Neural progenitor cell (in vitro differentiated cells): ENCODE measurements at regions not wholly inside any gene's neighbourhood (a gene's known extent, or its start where the extent isn't known, plus 50 kb on each side); places are given as distances from the start of the nearest gene placed in this dataset.

Source experiments
- DNase-seq: peaks from one replicate; pipeline ENCODE4 v3.0.0-alpha.2; 2016; ENCODE audit warnings: low spot score
- H2AFZ ChIP-seq: fragments of 200-600 bp; sonication (generic); replicated peaks from 2 replicates; pipeline ENCODE4 v1.6.1; 2016; ENCODE audit warnings: antibody characterized with exemption
- H3F3A ChIP-seq: fragments of 200-600 bp; sonication (generic); 2 replicates; pipeline ENCODE4 v1.6.1; 2016; ENCODE audit warnings: antibody characterized with exemption, low read depth
- H3K27ac ChIP-seq: fragments of 200-600 bp; sonication (generic); 2 replicates; pipeline ENCODE4 v1.5.1; 2016; ENCODE audit warnings: mild to moderate bottlenecking
- H3K27me3 ChIP-seq: fragments of 200-600 bp; sonication (generic); 2 replicates; pipeline ENCODE4 v1.6.1; 2016; ENCODE audit warnings: mild to moderate bottlenecking, moderate library complexity
- H3K36me3 ChIP-seq: fragments of 200-600 bp; sonication (generic); 2 replicates; pipeline ENCODE4 v1.5.1; 2016
- H3K4me1 ChIP-seq: fragments of 200-600 bp; sonication (generic); 2 replicates; pipeline ENCODE4 v1.6.1; 2016; ENCODE audit warnings: mixed run types
- H3K4me2 ChIP-seq: fragments of 200-600 bp; sonication (generic); 2 replicates; pipeline ENCODE4 v1.6.1; 2016
- H3K4me3 ChIP-seq: fragments of 200-600 bp; sonication (generic); 2 replicates; pipeline ENCODE4 v1.5.1; 2016
- H3K79me2 ChIP-seq: fragments of 200-600 bp; sonication (generic); 2 replicates; pipeline ENCODE4 v1.6.1; 2016; ENCODE audit warnings: low read depth
- H3K9ac ChIP-seq: fragments of 200-600 bp; sonication (generic); 2 replicates; pipeline ENCODE4 v1.6.1; 2016
- H3K9me3 ChIP-seq: fragments of 200-600 bp; sonication (generic); 2 replicates; pipeline ENCODE4 v1.5.1; 2016; ENCODE audit warnings: low read depth
- H4K20me1 ChIP-seq: fragments of 200-600 bp; sonication (generic); 2 replicates; pipeline ENCODE4 v1.6.1; 2016; ENCODE audit warnings: low read depth
- H3K27ac Mint-ChIP-seq: 3 replicates; pipeline ENCODE4 v1.8.0; 2021; ENCODE audit warnings: mixed read lengths
- H3K27me3 Mint-ChIP-seq: 2 replicates; pipeline ENCODE4 v1.8.0; 2022; ENCODE audit warnings: low read depth, mild to moderate bottlenecking, inconsistent platforms, moderate library complexity, mixed read lengths; ENCODE audit not compliant: insufficient read depth
- H3K36me3 Mint-ChIP-seq: 3 replicates; pipeline ENCODE4 v1.8.0; 2021; ENCODE audit warnings: mixed read lengths
- H3K4me1 Mint-ChIP-seq: 3 replicates; pipeline ENCODE4 v1.8.0; 2021; ENCODE audit warnings: mixed read lengths
- H3K4me3 Mint-ChIP-seq: 3 replicates; pipeline ENCODE4 v1.8.0; 2021; ENCODE audit warnings: mild to moderate bottlenecking, moderate library complexity, mixed read lengths
- H3K9me3 Mint-ChIP-seq: 3 replicates; pipeline ENCODE4 v1.8.0; 2020; ENCODE audit warnings: mixed read lengths
- EZH2 ChIP-seq: fragments of 200-600 bp; sonication (generic); IDR thresholded peaks from 2 replicates; pipeline ENCODE4 v1.6.1; 2017; ENCODE audit warnings: antibody characterized with exemption, mild to moderate bottlenecking, moderate library complexity
- EZH2phosphoT487 ChIP-seq: fragments of 200-600 bp; sonication (generic); IDR thresholded peaks from 2 replicates; pipeline ENCODE4 v1.6.1; 2017; ENCODE audit warnings: antibody characterized with exemption
- TF ChIP-seq, protein P1 (sequence below): fragments of 200-600 bp; sonication (generic); IDR thresholded peaks from 2 replicates; pipeline ENCODE4 v1.5.1; 2017; ENCODE audit warnings: antibody characterized with exemption, mild to moderate bottlenecking

DNA sequence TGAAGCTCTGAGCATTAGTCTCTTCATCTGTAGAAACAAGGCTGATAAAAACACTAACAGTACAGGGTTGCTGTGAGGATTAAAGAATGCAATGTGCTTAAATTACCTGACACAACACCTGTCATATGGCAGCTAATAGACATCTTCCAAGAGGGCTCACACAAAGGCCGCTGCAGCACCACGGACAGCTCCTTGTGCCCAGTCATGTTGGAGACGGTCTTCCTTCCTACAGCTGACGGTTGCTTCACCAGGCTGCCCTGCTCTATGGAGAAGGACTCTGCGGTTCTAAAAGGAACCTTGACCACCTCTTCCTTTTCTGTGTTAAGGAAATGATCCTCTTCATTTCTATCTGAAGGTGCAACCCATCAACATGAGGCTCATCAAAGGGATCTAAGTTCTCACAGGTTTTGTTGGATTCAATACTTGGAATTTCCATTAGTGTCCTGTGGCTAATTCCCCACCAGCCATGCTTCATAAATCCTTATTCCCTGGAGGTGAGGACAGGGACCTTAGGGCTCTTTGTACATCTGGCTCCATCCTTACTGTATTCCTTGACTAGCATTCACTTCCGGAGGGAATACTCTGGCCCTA, 138.9 kb upstream of the CES5A start:
- Histone ChIP-seq H3K9me3 (no peaks in the 10 kb centered on the region), H3K27me3 (peaks cover 20% of the 10 kb centered on the region), H3K4me1 (no peaks in the 10 kb centered on the region), H3K4me2 (no peak overlapping the region), H3F3A (no peaks in the 10 kb centered on the region), H3K27ac (no peak overlapping the region), H3K4me3 (no peak overlapping the region), H3K9ac (no peak overlapping the region), H3K36me3 (no peaks in the 10 kb centered on the region), H3K79me2 (no peaks in the 10 kb centered on the region), H2AFZ (no peak overlapping the region), H4K20me1 (peaks cover 8% of the 10 kb centered on the region)
- Mint-ChIP-seq H3K4me1 (no peaks in the 10 kb centered on the region), H3K36me3 (no peaks in the 10 kb centered on the region), H3K9me3 (no peaks in the 10 kb centered on the region), H3K27ac (no peak overlapping the region), H3K4me3 (no peak overlapping the region), H3K27me3 (peaks cover 10% of the 10 kb centered on the region)
- TF ChIP-seq, protein P1, sequence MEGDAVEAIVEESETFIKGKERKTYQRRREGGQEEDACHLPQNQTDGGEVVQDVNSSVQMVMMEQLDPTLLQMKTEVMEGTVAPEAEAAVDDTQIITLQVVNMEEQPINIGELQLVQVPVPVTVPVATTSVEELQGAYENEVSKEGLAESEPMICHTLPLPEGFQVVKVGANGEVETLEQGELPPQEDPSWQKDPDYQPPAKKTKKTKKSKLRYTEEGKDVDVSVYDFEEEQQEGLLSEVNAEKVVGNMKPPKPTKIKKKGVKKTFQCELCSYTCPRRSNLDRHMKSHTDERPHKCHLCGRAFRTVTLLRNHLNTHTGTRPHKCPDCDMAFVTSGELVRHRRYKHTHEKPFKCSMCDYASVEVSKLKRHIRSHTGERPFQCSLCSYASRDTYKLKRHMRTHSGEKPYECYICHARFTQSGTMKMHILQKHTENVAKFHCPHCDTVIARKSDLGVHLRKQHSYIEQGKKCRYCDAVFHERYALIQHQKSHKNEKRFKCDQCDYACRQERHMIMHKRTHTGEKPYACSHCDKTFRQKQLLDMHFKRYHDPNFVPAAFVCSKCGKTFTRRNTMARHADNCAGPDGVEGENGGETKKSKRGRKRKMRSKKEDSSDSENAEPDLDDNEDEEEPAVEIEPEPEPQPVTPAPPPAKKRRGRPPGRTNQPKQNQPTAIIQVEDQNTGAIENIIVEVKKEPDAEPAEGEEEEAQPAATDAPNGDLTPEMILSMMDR: no peak
- TF ChIP-seq EZH2 (no peak), EZH2phosphoT487 (no peak)
- peak; percentile 89 for DNase-seq

DNA sequence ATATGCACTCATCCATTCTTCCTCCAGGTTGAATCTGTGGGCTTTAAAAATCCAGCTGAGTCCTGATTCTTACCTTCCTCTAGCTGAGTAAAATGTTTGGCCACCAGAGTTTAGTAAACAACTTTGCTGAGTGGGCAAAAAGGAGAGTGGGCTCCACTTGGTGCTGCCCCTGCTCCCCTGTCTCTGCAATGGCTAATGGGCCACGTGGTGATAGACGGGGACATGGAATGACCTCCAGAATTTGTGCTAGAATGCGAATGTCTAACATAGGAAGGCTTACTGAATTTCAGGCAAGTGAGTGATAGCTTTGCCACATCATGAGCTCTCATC, 137.3 kb upstream of the CES5A start:
- no peak overlapping the region for H3K4me3 ChIP-seq
- Mint-ChIP-seq H3K27me3 (peaks cover 11% of the 10 kb centered on the region), H3K9me3 (no peaks in the 10 kb centered on the region), H3K4me1 (no peaks in the 10 kb centered on the region), H3K27ac (no peak overlapping the region), H3K36me3 (no peaks in the 10 kb centered on the region), H3K4me3 (no peak overlapping the region)
- H3K27me3 ChIP-seq: peaks cover 20% of the 10 kb centered on the region
- TF ChIP-seq, protein P1: no peak
- no peak for TF ChIP-seq EZH2phosphoT487
- no peak for TF ChIP-seq EZH2
- no peaks in the 10 kb centered on the region for H3K79me2 ChIP-seq
- DNase-seq: no peak
- H3K9me3 ChIP-seq: no peaks in the 10 kb centered on the region
- no peaks in the 10 kb centered on the region for H3K4me1 ChIP-seq
- H3K4me2 ChIP-seq: no peak overlapping the region
- H3F3A ChIP-seq: no peaks in the 10 kb centered on the region
- peaks cover 8% of the 10 kb centered on the region for H4K20me1 ChIP-seq
- H3K27ac ChIP-seq: no peak overlapping the region
- no peak overlapping the region for H2AFZ ChIP-seq
- H3K36me3 ChIP-seq: no peaks in the 10 kb centered on the region
- H3K9ac ChIP-seq: no peak overlapping the region

DNA sequence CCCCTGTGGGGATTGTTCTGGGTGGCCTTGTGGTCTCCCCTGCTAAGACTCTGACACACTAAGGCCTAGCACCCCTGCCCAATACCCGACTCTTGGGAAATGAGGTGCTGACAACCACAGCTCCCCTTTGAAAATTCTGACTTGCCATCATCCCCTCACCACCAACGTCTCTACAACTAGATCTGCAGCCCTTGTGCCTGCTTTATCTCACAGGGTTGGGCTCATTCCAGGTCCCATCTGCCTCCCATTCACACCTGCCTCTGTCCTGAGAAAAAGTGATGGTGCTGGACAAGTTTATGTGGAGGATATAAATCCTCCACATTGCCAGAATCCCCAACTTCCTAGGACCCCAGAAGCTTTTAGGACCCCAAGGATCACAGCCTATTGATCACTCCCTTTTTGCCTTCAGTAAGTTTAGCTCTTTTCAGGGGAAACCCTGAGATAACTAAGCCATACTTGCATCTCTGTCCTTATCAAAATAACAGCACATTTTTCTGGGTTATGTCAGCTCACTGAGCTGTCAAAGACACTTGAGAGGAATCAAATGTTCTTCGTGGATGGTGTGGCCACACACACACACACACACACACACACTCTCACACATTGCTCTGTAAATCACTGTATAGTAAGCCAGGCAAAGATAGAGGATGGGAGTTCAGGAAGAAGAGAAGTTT, 136.8 kb upstream of the CES5A start:
- Histone ChIP-seq H3K4me1 (no peaks in the 10 kb centered on the region), H2AFZ (no peak overlapping the region), H3K9ac (no peak overlapping the region), H3K79me2 (no peaks in the 10 kb centered on the region), H3K27me3 (peaks cover 20% of the 10 kb centered on the region), H4K20me1 (peaks cover 8% of the 10 kb centered on the region), H3F3A (no peaks in the 10 kb centered on the region), H3K9me3 (no peaks in the 10 kb centered on the region), H3K27ac (no peak overlapping the region), H3K4me3 (no peak overlapping the region), H3K4me2 (no peak overlapping the region), H3K36me3 (no peaks in the 10 kb centered on the region)
- Mint-ChIP-seq H3K36me3 (no peaks in the 10 kb centered on the region), H3K4me3 (no peak overlapping the region), H3K4me1 (no peaks in the 10 kb centered on the region), H3K9me3 (no peaks in the 10 kb centered on the region), H3K27ac (no peak overlapping the region), H3K27me3 (peaks cover 11% of the 10 kb centered on the region)
- TF ChIP-seq, protein P1: no peak
- no peak for TF ChIP-seq EZH2
- TF ChIP-seq EZH2phosphoT487: no peak
- no peak for DNase-seq
